HG02938 (cell line): ENCODE measurements at regions not wholly inside any gene's neighbourhood (a gene's known extent, or its start where the extent isn't known, plus 50 kb on each side); places are given as distances from the start of the nearest gene placed in this dataset.

ENCODE experiments used
- ATAC-seq: cut with Tn5 transposase; IDR thresholded peaks from one replicate; pipeline ENCODE4 v1.9.1; 2021; ENCODE audit warnings: mild to moderate bottlenecking, moderate library complexity; ENCODE audit not compliant: unreplicated experiment

DNA sequence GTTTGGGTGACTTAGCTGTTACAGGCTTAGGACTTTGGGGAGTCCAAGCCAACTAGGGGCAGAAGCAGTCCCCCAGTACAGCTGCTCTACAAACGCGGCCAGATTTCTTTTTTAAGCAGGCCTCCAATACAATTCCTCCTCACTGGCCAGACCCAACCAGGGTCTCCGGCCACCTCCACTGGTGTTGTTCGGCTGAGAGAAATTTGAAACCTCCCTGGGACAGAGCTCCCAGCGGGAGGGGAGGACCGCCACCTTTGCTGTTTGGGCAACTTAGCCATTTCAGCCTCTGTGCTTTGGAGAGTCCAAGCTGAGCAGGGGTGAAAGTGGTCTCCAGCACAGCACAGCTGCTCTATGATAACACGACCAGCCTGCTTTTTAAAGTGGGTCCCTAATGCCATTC lies 59.4 kb upstream of the KHDRBS2 start:
- no peak for ATAC-seq

DNA sequence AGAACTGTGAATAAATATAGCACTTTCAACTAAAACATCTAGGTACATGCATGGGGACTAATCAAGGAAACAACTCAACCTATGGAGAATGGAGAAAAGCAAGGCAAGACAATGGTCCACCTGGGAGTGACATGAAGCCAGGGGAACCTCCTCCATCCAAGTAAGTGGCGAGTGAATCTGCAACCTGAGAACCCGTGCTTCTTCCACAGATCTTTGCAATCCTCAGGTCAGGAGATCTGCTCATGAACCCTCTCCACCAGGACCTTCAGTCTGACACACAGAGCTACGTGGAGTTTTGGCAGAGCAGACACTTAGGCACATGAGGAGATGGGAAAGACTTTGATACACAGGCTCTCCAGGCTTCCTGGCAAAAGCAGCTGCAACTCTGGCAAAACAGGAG lies 58.8 kb upstream of the KHDRBS2 start:
- no peak for ATAC-seq

DNA sequence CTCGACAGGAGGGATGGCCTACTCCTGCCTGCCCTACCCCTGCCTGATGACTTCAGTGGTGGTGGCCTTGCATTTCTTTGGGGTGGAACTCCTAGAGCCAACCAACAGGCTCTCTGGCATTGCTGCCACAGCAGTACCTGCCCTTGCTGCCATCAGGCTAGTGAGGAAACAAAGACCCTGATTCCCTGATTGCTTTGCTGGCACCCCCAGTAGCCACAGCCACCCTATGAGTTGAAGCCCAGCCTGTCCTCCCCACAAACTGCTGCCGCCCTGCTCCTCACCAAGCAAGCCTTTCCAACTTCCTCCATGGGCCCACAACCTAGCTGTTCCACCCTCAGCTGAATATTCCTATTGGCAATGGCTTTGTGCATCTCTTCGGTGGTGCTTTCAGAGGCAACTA lies 52.5 kb upstream of the KHDRBS2 start:
- ATAC-seq, result no peak
